Natural killer cell (primary cell): ENCODE measurements at regions not wholly inside any gene's neighbourhood (a gene's known extent, or its start where the extent isn't known, plus 50 kb on each side); places are given as distances from the start of the nearest gene placed in this dataset.

Source experiments
- ATAC-seq, 3 donors: fragments of 150-1000 bp in 2 of 3; fragments of 200-7000 bp in 1 of 3; cut with Tn5 transposase; 1 replicate in 1 of 3; 2 replicates in 2 of 3; pipeline ENCODE4 v1.10.0; 2021; ENCODE audit warnings: mild to moderate bottlenecking in 2 of 3, moderate library complexity in 2 of 3
- DNase-seq, 2 donors: peaks; one replicate each; pipeline versions ENCODE4 v3.0.0 to v3.0.0-alpha.2; 2013 to 2021; ENCODE audit warnings: mixed read lengths in 1 of 2
- H3K27ac ChIP-seq: one replicate; pipeline ENCODE4 v1.5.1; 2013; ENCODE audit warnings: mild to moderate bottlenecking, low read length
- H3K27me3 ChIP-seq: one replicate; pipeline ENCODE4 v1.6.1; 2013; ENCODE audit warnings: low read length; ENCODE audit not compliant: control insufficient read depth, insufficient read depth
- H3K36me3 ChIP-seq: one replicate; pipeline ENCODE4 v1.6.1; 2013; ENCODE audit warnings: low read length; ENCODE audit not compliant: control insufficient read depth, insufficient read depth
- H3K4me1 ChIP-seq: one replicate; pipeline ENCODE4 v1.6.1; 2013; ENCODE audit warnings: low read length; ENCODE audit not compliant: control insufficient read depth, insufficient read depth
- H3K4me3 ChIP-seq: one replicate; pipeline ENCODE4 v1.5.1; 2013; ENCODE audit warnings: low read length
- H3K9me3 ChIP-seq: one replicate; pipeline ENCODE4 v1.6.1; 2013; ENCODE audit warnings: low read length; ENCODE audit not compliant: control insufficient read depth, insufficient read depth
- H3K27ac Mint-ChIP-seq, 2 donors: one replicate each; pipeline ENCODE4 v1.8.0; 2022; ENCODE audit warnings: mild to moderate bottlenecking in 2 of 2, mixed read lengths in 2 of 2, moderate library complexity in 1 of 2
- H3K27me3 Mint-ChIP-seq, 2 donors: one replicate each; pipeline ENCODE4 v1.8.0; 2022; ENCODE audit warnings: low read depth in 2 of 2, mixed read lengths in 2 of 2
- H3K36me3 Mint-ChIP-seq: one replicate; pipeline ENCODE4 v1.8.0; 2022; ENCODE audit warnings: mixed read lengths
- H3K4me1 Mint-ChIP-seq, 2 donors: one replicate each; pipeline ENCODE4 v1.8.0; 2022; ENCODE audit warnings: mixed read lengths in 2 of 2
- H3K4me3 Mint-ChIP-seq: one replicate; pipeline ENCODE4 v1.8.0; 2022; ENCODE audit warnings: mild to moderate bottlenecking, moderate library complexity, mixed read lengths
- H3K9me3 Mint-ChIP-seq, 2 donors: one replicate each; pipeline ENCODE4 v1.8.0; 2022; ENCODE audit warnings: mixed read lengths in 2 of 2
- CTCF ChIP-seq: fragments of 200-600 bp; IDR thresholded peaks from one replicate; pipeline ENCODE4 v1.8.0; 2022; ENCODE audit warnings: antibody characterized with exemption
- WGBS: methylation state at CpG from one replicate; pipeline ENCODE4 v1.1.7; 2013; ENCODE audit warnings: missing lambda C conversion rate; ENCODE audit not compliant: insufficient coverage; 5-methylcytosine and 5-hydroxymethylcytosine counted together
- intact Hi-C: fragments of 100-400 bp; cut with micrococcal nuclease; formaldehyde crosslinking; loops from one replicate; pipeline ENCODE4 v1.14.2; 2022

DNA sequence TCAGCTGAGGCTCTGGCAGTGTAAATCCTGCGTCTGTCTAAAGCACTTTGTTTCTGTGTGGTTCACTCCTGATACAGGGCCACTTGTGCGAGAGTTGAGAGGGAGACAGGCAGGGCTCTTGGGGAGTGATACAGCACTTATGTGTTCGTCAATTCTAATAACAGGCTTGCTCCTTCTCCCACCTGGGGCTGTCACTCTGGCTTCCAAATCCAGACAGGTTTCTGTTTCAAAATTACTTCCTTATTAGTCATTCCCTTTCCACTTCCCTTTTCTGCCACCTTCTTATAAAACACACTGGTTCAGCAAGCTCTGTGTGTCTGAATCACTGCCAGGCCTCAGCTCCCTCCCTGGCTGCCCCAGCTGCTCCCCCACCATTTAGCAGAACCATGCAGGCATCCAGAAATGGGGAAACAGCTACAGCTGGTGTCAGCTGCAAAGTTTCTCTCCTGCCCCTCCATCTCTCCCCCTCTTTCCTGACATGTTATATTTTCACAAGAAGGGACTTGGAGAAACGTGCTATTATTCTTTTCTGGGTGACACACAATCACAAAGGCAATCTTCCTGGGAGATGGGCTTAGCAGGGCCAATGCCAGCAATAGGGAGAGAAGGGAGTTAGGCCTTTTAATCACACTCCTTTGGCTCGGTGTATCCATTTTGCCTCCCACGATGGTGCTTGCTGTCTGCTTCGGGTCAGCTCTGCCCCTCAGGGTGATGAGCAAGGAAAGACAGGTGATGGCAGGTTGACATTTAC is 58.4 kb upstream of the ZNRF2 start:
- Mint-ChIP-seq H3K36me3 (no peaks in the 10 kb centered on the region), H3K4me3 (no peak overlapping the region), H3K27me3 (peaks cover 0 to 3% of the 10 kb centered on the region in 2 donors), H3K27ac (no peak overlapping the region), H3K9me3 (no peaks in the 10 kb centered on the region), H3K4me1 (no peaks in the 10 kb centered on the region)
- intact Hi-C loops: no loop called here
- Histone ChIP-seq H3K4me1 (peaks cover 8% of the 10 kb centered on the region), H3K27me3 (no peaks in the 10 kb centered on the region), H3K27ac (peak overlapping the region; percentile 21), H3K9me3 (no peaks in the 10 kb centered on the region), H3K36me3 (no peaks in the 10 kb centered on the region), H3K4me3 (no peak overlapping the region)
- WGBS: 58% methylated on average over 7 of the region's 7 CpGs
- no peak for TF ChIP-seq CTCF
- peak in 1 of 2 donors; percentile 10 for DNase-seq
- ATAC-seq: peak; percentile 44 to 74 (median 46)

DNA sequence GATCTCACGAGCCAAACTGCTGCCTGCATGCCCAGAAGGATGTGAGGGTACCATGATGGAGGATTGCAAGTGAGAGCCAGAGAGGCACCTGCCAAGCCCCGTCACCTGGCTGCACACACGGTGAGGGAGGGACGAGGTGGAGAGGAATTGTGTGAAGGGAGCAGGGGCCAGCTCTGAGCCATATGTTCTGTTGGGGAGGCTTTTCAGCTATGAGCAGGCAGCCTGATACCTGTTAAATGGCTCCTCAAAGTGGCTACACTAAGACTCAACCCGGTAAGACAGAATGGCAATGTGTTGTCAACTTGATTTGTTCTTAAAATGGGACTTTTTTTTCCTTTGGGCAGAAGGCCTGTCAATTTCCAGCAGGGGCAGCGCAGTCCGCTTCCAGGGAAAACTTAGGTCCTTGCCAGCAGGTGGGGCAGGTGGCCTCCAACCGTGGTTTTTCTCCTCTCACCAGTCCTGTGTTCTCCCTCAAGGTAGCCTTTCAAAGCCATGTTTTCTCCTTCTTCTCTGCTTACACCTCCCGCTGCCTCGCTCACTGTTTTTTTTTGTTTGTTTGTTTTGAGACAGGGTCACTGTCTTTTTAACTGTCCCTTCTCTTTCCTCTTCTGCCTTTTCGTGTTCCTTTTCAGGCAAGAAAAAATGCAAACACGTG is 57.7 kb upstream of the ZNRF2 start:
- Histone ChIP-seq H3K9me3 (no peaks in the 10 kb centered on the region), H3K4me1 (peaks cover 8% of the 10 kb centered on the region), H3K4me3 (no peak overlapping the region), H3K36me3 (no peaks in the 10 kb centered on the region), H3K27ac (no peak overlapping the region), H3K27me3 (no peaks in the 10 kb centered on the region)
- Mint-ChIP-seq H3K9me3 (no peaks in the 10 kb centered on the region), H3K27ac (no peak overlapping the region), H3K27me3 (peaks cover 0 to 10% of the 10 kb centered on the region in 2 donors), H3K4me3 (no peak overlapping the region), H3K36me3 (no peaks in the 10 kb centered on the region), H3K4me1 (no peaks in the 10 kb centered on the region)
- TF ChIP-seq CTCF: no peak
- ATAC-seq: no peak
- peak in 1 of 2 donors; percentile 33 for DNase-seq
- 82% methylated on average over 10 of the region's 12 CpGs for WGBS
- intact Hi-C loops: no loop called here

- no peak overlapping the region for H3K4me3 Mint-ChIP-seq
- H3K9me3 Mint-ChIP-seq: no peaks in the 10 kb centered on the region
- H3K4me1 Mint-ChIP-seq: no peaks in the 10 kb centered on the region
- Histone ChIP-seq H3K4me3 (no peak overlapping the region), H3K4me1 (peaks cover 4% of the 10 kb centered on the region), H3K27me3 (no peaks in the 10 kb centered on the region), H3K36me3 (no peaks in the 10 kb centered on the region), H3K27ac (no peak overlapping the region), H3K9me3 (no peaks in the 10 kb centered on the region)
- no peak overlapping the region for H3K27ac Mint-ChIP-seq
- no peaks in the 10 kb centered on the region for H3K36me3 Mint-ChIP-seq
- DNase-seq: no peak
- no peak for ATAC-seq
- 75% methylated on average over 1 of the region's 1 CpG for WGBS
- no peak for TF ChIP-seq CTCF
- intact Hi-C loops: no loop called here
- peaks cover 0 to 12% of the 10 kb centered on the region in 2 donors for H3K27me3 Mint-ChIP-seq
These were observed 53.1 kb upstream of the ZNRF2 start for GRCh38 chr7:30231271-30231670.
